ENCODE measurements at regions not wholly inside any gene's neighbourhood (a gene's known extent, or its start where the extent isn't known, plus 50 kb on each side); places are given as distances from the start of the nearest gene placed in this dataset.

DNA sequence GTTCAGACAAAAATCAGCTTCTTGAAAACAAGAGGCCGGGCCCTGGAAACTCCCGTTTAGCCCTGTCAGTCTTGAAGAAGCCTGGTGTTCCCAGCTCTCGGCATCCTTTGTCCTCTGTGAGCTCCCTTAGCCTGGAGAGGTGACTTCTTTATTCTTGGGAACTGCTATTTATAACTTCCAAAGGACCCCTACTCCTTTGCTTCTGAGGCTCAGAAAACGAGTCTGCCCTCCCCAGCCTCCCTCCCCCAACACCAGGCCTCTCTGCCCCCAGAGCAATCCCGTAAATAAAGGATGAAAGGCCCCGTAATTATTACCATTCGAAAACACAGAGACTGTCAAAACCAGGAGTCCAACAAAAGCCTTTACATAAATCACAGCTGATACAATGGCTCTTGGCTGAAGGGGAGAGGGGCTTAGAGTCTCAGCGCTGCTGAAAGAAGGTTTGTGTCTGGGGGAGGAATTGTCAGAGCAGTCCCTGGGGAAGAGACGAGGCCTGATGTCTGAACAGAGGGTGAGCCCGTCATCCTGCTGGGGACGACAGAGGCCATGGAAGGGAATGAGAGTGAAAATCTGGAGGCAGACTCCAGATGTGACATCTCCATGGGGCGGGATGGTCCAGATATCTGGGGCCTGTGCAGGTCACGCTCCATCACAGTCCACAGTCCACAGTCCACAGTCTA lies 283.0 kb downstream of the MYCN start:
- TF ChIP-seq, protein P1, sequence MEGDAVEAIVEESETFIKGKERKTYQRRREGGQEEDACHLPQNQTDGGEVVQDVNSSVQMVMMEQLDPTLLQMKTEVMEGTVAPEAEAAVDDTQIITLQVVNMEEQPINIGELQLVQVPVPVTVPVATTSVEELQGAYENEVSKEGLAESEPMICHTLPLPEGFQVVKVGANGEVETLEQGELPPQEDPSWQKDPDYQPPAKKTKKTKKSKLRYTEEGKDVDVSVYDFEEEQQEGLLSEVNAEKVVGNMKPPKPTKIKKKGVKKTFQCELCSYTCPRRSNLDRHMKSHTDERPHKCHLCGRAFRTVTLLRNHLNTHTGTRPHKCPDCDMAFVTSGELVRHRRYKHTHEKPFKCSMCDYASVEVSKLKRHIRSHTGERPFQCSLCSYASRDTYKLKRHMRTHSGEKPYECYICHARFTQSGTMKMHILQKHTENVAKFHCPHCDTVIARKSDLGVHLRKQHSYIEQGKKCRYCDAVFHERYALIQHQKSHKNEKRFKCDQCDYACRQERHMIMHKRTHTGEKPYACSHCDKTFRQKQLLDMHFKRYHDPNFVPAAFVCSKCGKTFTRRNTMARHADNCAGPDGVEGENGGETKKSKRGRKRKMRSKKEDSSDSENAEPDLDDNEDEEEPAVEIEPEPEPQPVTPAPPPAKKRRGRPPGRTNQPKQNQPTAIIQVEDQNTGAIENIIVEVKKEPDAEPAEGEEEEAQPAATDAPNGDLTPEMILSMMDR (IDR thresholded peaks at IDR 0.05 in 8 of 11, conservative IDR thresholded peaks at IDR 0.05 in 3 of 11), result no peak
- TF ChIP-seq POLR2AphosphoS5 (IDR thresholded peaks at IDR 0.05), result no peak
